NT2/D1 (cell line): ENCODE measurements at regions not wholly inside any gene's neighbourhood (a gene's known extent, or its start where the extent isn't known, plus 50 kb on each side); places are given as distances from the start of the nearest gene placed in this dataset.
"Not testable (repeated sequence)": the region's sequence is repeated elsewhere in the genome, so short reads cannot be mapped to it uniquely, and the experiment has no call there.

Experiments used
- SUZ12 ChIP-seq: IDR thresholded peaks from 2 replicates; pipeline ENCODE4 v1.6.1; 2011; ENCODE audit not compliant: insufficient read length, insufficient read depth; ENCODE audit errors: extremely low read depth
- YY1 ChIP-seq: IDR thresholded peaks from 2 replicates; pipeline ENCODE4 v1.6.1; 2011; ENCODE audit not compliant: insufficient read length, insufficient read depth
- ZNF274 ChIP-seq: IDR thresholded peaks from 2 replicates; pipeline ENCODE4 v1.6.1; 2011; ENCODE audit warnings: mild to moderate bottlenecking, low read depth, low read length

DNA sequence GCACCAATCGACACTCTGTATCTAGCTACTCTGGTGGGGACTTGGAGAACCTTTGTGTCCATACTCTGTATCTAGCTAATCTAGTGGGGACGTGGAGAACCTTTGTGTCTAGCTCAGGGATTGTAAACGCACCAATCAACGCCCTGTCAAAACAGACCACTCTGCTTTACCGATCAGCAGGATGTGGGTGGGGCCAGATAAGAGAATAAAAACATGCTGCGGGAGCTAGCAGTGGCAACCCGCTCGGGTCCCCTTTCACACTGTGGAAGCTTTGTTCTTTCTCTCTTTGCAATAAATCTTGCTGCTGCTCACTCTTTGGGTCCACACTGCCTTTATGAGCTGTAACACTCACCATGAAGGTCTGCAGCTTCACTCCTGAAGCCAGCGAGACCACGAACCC, 104.0 kb upstream of the JCAD start:
- TF ChIP-seq ZNF274, YY1, SUZ12: not testable (repeated sequence)
